Anterior cingulate cortex (tissue), 58 donors: ENCODE measurements at regions not wholly inside any gene's neighbourhood (a gene's known extent, or its start where the extent isn't known, plus 50 kb on each side); places are given as distances from the start of the nearest gene placed in this dataset.
"Not testable (repeated sequence)": the region's sequence is repeated elsewhere in the genome, so short reads cannot be mapped to it uniquely, and the experiment has no call there.

Source experiments
- DNase-seq, 58 donors: peaks; one replicate each; lab custom pipeline; 2025; lab: John Stamatoyannopoulos, UW

DNA sequence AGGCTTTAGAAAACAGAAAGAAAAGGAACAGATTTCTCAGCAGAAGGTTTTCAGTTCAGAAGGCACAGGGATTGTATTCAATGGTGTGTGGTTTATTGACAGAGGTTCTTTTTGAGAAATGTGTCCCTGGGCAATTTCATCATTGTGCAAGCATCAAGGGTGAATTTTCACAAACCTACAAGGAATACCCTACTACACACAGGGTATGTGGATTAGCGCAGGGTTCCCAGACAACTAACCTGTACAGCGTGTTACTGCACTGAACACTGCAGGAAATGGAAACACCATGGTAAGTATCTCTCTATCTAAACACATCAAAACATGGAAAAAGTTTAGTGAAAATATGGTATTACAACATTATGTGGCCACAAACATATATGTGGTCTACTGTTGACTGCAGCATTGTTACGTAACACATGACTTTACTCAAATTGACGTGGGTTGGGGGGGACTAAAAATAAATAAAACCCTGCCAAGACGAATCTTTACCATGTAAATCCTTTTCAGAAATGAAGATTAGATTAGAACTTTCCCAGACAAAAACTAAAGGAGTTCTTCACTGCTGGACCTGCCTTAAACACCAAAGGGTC is 893.1 kb downstream of the TMEM121 start:
- DNase-seq = no peak

DNA sequence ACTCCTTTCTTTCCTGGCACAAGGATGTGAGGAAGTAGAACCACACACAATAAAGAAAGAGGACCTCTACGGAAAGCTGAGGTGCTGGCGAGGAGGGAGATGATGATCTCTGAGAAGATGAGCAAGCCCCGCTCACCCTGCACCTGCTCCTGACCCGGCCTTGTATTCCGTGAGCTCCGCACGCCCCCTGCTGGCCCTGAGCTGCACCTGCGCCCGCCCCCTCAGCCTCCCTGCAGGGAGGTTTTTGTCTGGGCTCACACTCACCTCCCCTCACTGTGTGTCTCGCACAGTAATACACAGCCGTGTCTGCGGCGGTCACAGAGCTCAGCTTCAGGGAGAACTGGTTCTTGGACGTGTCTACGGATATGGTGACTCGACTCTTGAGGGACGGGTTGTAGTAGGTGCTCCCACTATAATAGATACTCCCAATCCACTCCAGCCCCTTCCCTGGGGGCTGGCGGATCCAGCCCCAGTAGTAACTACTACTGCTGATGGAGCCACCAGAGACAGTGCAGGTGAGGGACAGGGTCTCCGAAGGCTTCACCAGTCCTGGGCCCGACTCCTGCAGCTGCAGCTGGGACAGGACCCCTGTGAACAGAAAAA is 895.1 kb downstream of the TMEM121 start:
- DNase-seq = not testable (repeated sequence)

- no peak for DNase-seq
Measured at GRCh38 chr14:106422066-106422465, 895.7 kb downstream of the TMEM121 start.

- not testable (repeated sequence) for DNase-seq
Measured at GRCh38 chr14:106425150-106425549, 898.8 kb downstream of the TMEM121 start.

- peak in 2 of 58 donors; percentile 4 to 8 for DNase-seq
Measured at GRCh38 chr14:106436310-106436905, 910.0 kb downstream of the TMEM121 start.

GRCh38 chr14:106442857-106443256 is 916.5 kb downstream of the TMEM121 start:
- no peak for DNase-seq

DNA sequence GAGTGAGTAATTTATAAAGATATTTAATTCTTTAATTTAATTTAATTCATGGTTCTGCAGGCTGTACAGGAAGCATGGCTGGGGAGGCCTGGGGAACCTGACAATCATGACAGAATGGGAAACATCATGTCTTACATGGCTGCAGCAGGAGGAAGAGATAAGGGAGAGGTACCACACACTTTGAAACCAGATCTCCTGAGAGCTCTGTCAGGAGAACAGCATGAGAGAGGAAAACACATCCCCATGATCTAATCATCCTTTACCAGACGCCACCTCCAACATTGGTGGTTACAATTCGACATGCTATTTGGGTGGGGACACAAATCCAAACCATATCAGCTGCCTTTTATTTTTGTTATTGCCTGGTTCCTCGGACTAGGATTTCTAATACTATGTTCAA is 928.6 kb downstream of the TMEM121 start:
- no peak for DNase-seq

GRCh38 chr14:106459971-106460730 is 933.8 kb downstream of the TMEM121 start:
- DNase-seq = no peak

DNA sequence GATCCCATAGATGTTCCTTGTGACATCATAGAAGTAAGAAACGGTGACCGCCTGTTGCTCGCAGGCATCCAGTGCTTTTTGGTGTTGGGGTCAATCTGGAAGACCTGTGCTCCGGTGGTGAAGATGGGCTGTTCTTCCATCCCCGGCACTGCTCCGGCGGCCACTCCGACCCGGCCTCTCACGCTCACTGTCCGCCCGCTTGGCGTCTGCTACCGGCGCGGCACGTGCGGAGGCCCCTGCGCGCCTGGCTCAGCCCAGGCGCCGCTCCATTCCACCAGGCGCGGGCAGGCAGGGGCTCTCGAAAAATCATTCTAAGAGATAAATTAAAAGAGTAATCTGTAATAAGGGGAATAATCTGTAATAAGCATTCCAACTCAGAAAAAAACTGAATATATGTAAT is 934.5 kb downstream of the TMEM121 start:
- no peak for DNase-seq

DNA sequence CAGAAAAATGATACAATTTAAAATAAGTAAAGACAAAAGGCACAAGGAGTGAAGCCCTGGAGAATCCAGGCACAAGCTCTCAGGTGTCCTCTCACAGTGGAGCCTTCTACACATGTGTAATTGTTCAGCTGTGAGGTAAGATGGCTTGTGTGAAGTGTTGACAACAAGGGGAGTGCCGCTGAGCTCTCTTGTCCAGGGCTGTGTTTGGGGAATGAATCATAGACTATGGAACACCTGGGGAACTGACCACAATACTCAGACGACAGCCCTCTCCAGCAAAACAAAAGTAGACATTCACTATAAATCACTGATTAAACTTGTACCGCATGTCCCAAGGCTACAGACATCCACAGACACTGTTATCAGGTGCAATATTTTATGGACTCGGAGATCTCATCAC is 940.1 kb downstream of the TMEM121 start:
- DNase-seq = not testable (repeated sequence)

GRCh38 chr14:106468869-106469268 is 942.5 kb downstream of the TMEM121 start:
- DNase-seq = not testable (repeated sequence)

GRCh38 chr14:106470028-106470427 is 943.6 kb downstream of the TMEM121 start:
- not testable (repeated sequence) for DNase-seq

- DNase-seq = not testable (repeated sequence)
Measured at GRCh38 chr14:106474261-106475028, 948.1 kb downstream of the TMEM121 start.

- DNase-seq = not testable (repeated sequence)
Measured at GRCh38 chr14:106475214-106475613, 948.8 kb downstream of the TMEM121 start.

DNA sequence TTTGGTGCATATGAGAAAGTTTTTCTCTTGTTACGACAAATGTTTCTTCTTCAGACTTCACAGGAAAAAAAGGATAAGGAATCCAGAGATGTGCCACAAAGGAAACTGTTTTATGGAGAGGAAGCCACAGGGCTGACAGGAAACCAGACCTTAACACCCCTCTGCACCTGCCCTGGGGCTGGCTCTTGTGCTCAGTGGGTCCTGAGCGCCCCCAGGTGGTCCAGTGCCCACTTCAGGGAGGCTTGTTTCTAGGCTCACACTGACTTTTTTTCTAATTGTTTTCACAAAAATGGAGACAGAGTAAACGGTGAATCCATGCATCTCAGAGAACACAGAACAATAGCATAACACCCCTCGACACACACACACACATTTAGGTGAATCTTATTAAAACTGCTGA is 951.2 kb downstream of the TMEM121 start:
- not testable (repeated sequence) for DNase-seq

- DNase-seq = not testable (repeated sequence)
Measured at GRCh38 chr14:106480287-106480686, 953.9 kb downstream of the TMEM121 start.

DNA sequence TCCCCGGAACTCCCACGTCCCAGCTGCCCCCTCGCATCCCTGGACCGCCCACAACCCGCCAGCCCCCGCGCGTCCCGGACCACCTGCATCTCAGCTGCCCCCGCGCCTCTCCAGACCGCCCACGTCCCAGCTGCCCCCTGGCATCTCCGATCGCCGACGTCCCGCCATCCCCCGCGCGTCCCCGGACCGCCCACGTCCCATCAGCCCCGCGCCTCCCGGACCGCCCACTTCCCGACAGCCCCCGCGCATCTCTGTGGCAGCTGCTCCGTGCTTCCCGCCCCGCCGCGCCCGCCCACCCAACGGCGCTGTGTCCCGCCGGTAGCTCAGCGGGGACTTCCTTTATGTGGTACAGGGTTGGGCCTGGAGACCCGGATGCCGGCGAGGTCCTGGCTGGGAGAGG is 955.8 kb downstream of the TMEM121 start:
- not testable (repeated sequence) for DNase-seq

- DNase-seq = no peak
Measured at GRCh38 chr14:106487600-106487999, 961.2 kb downstream of the TMEM121 start.

GRCh38 chr14:106488291-106488690 is 961.9 kb downstream of the TMEM121 start:
- no peak for DNase-seq

DNA sequence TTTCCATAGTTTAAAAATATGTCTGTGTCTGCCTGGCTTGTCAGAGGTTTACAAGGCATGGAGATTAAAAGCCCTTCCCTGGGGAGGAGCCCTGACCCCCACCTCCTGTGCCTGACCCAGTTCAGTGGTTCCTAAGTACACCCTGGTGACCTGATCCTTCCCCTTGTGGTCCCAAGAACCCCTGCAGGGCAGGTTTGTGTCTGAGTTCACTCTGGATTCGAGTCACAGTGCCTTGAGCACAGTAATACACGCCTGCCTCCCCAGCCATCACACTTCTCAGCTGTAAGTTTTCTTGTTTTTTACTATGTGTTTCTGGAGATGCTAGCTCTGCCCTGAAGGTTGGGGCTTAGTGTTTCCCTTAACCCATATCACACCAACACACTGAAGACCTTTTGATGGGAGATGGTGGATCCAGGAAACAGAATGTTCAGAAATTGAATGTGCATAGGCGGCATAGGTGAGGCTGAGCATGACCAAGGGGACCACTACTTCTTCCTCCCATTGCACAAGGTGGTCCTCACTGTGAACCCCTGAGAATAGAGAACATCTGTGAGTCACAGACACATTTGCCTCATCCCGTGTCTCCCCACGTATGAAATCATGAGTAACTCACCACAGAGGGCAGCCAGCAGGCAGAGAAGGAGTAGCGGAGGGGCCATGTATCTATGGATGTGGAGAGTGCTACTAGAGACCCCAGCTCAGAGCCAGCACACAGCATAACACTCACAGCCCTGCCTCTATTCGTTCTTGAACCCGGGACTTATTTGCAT is 962.9 kb downstream of the TMEM121 start:
- DNase-seq = no peak
